Activated CD4-positive, alpha-beta T cell treated with anti-CD3 and anti-CD28 coated beads, Interleukin-2, Interleukin-4, amounts not matched to agents 100 ng/mL and 50 ng/mL, durations not matched to agents 16 hours and 8 hours (primary cell): ENCODE measurements at regions not wholly inside any gene's neighbourhood (a gene's known extent, or its start where the extent isn't known, plus 50 kb on each side); places are given as distances from the start of the nearest gene placed in this dataset.

ENCODE experiments used
- DNase-seq: peaks from one replicate; pipeline ENCODE4 v3.0.0-alpha.2; 2020; ENCODE audit warnings: low spot score

DNA sequence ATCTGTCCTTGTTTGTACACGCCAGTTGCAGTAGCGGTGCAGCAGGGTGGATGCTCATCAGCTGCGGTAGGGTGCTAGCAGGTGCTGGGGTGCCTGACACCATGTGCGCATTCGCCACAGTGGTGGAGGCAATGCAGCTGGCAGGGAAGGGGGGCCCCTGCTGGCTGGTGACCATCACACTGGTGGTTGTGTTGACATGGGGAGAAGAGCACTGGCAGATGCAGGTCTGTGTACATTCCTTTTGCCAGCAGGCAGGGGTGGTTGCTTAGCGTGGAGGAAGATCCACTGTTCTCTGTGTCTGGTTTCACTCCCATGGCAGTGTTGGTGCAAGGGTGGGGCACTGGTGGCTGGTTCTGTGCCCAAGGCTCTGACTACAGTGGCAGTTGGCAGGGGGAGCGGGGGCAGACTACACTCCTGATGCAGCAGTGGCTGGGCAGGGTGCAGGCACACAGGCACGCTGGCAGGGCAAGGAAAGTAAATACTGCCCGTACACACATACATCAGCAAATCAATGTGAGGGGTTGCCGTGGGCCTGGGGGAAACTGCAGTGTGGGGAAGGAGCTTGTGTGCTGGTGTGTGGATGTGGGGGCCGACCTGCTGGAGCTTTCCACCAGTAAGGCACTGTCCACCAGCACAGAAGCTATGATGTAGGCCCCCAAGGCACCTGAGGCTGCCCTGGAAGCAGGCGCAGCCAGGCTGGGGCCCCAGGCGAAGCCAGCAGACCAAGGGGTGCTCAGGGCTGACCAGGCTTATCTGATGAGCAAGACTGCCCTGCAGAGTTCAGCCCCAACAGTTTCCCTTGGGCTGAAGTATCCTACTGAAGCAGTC is 87.2 kb upstream of the UNC5B start:
- DNase-seq, result no peak

DNA sequence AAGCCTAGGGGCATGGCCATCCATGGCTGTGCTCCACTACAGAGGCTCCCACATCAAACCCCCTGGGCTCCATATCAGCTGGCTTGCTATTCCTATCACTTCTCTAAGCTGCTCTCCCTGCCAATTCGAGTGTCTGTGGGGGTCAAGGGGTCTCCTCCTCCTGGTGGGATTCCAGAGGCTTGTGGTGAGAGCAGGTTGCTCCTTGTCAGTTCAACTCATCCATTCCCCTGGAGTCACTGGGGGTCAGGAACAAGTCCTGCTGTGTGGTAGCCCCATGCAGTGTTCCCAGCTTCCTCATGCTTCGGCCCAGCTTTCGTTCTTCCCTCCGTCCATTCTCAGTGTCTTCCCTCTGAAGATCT is 86.6 kb upstream of the UNC5B start:
- no peak for DNase-seq

- DNase-seq, result no peak
Observed at GRCh38 chr10:71126432-71126831, 85.9 kb upstream of the UNC5B start.

GRCh38 chr10:71127104-71127503 is 85.3 kb upstream of the UNC5B start:
- no peak for DNase-seq

DNA sequence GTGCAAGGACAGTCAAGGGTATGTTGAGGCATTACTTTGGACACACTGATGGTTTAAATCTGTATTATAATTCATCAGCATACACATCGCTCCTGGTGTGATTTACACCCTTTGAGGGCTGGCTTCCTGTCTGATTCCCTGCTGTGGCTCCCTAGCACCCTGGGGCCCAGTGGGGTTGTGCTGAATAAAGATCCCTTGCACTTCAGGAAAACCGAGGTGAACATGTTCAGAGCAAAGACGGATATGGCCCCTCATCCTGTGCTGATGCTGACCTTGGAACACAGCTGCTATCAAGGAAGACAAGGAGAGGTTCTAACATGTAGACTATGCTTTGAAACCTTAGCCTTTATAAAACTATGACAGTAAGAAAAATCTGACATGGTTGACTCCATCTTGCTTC is 84.6 kb upstream of the UNC5B start:
- DNase-seq, result no peak

DNA sequence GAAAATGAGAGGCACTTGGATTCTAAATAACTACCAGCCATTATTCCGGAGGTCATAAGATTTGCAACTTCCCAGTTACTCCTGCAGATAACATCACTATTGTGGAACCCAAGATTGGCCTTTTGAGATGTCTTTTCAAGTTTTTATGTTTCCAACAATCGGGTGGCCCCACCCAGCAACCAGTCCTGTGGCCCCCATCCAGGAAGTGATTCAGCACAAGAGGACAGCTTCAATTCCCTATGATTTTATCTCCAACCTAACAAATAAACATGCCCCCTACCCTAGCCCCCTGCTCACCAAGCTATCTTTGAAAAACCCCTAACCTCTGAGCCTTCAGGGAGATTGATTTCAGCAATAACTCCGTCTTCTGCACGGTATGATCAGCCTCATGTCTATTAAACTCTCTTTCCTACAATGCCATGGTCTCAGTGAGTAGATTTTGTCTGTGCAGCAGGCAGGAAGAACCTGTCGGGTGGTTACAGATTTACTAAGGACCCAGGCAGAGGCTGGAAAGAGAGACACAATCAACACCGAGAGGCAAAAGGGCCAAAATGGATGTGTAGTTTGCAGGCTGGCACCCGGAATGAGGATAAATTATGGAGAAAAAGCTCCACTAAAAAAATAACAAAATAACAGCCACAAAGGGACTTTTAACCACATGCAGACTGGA is 83.9 kb upstream of the UNC5B start:
- no peak for DNase-seq

- no peak for DNase-seq
Observed at GRCh38 chr10:71131096-71131495, 81.3 kb upstream of the UNC5B start.

DNA sequence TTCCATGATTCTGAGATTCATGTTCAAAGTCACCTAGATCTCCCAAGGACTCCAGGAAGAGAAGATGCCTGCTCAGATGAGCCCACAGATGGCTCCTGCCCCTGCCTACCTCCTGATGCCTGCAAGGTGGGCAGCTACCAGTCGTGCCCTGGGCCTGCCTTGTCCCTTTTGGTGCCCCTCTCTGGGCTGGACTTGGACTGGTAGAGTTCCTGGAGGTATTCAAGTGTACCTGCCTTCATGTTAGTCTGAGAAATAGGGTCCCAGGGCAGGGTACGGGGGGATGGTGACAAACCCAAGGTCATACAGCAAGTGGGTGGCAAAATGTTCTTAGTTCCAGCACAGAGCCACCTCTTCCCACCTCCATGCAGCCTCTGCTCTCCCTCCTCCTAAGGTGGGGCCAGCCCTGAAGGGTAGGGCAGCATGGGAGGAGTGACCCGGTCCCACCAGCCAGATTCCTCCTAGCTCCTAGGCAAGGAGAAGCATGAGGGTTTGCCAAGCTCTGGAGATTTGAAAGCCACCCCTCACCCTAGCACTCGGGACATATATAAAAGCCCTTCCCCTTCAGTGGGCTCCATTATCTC is 80.8 kb upstream of the UNC5B start:
- DNase-seq, result no peak

- DNase-seq, result no peak
Observed at GRCh38 chr10:71132321-71132810, 80.0 kb upstream of the UNC5B start.

GRCh38 chr10:71133710-71134686 is 78.4 kb upstream of the UNC5B start:
- no peak for DNase-seq

- DNase-seq, result no peak
Observed at GRCh38 chr10:71134732-71135211, 77.6 kb upstream of the UNC5B start.

- no peak for DNase-seq
Observed at GRCh38 chr10:71135236-71135635, 77.1 kb upstream of the UNC5B start.

DNA sequence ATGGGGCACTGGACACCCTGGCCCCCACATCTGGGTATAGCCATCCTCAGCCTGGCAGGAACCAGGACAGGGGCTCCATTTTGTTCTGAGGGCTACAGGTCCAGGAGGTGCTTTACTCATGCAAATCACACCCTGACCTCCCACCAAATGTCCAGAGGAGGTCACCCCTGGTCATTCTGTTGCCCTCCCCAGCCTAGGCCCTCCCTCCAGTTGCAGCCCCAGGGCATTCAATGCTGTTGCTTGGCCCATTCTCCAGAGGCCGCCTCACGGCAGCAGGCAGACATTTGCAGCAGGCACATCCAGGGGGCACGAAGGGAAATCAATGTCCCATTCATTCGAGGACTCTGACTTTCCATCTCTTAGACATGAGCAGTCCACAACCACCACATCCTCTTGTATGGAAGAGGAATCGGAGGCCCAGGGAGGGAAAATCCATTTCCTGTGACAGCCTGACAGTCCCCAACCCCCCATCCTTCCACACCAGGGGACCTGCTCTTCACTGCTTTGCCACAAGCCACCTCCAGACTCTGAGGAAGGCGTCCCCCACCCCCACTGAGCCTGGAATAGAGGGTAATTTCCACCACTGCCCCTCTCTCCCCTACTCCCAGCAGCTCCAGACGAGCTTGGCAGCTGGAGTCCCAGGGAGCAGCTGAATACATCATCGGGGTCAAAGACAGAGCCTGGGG is 76.2 kb upstream of the UNC5B start:
- no peak for DNase-seq

- no peak for DNase-seq
Observed at GRCh38 chr10:71137701-71138100, 74.7 kb upstream of the UNC5B start.

GRCh38 chr10:71138166-71138830 is 74.1 kb upstream of the UNC5B start:
- no peak for DNase-seq

- DNase-seq, result no peak
Observed at GRCh38 chr10:71141528-71141927, 70.8 kb upstream of the UNC5B start.

DNA sequence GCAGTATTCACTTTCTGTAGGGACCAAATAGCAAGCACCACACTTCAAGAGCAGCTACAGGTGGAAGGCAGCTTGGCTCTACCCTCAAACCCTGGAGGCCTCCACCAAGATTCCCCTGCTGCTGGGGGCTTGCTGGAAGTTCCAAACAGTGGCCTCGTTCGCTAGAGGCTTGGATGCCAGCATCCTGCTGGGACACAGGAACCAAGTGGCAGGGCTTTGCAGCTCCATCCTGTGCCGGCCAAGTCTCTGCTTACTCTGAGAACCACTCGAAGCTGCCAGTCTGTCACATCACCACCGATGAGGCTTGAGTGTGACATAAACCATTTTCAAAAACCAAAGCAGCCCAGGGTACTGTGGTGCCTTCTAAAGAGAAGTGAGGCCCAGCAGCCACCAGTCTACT is 69.2 kb upstream of the UNC5B start:
- DNase-seq, result no peak

GRCh38 chr10:71143610-71144009 is 68.8 kb upstream of the UNC5B start:
- DNase-seq, result no peak

GRCh38 chr10:71144824-71145223 is 67.5 kb upstream of the UNC5B start:
- no peak for DNase-seq

DNA sequence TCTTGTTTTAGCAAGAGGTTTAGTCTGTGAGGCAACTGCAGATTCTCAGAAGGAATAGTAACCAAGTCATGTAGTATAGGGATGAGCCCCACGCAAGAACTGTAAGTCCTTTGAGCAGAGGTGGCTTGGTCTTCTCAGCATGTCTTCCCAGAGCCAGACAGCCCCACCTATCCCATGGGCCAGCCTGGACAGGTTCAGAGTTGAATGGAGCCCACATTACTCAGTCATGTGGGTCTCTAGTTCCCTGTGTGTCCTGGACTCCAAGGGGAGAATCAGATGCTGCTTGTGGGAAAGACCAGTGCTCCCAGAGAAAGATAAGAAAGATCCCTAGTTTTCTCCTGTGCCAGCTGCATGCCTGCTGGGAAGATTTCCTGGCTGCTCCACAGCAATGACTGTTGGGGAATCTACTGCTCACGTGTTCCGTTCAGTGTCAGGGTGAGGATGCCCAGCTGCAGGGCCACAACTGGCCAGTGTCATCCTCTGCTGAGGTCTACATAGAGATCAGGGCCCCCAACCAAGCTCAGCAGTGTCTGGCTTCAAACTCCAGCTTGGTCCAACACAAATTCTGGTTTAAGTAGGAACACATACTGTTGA is 66.9 kb upstream of the UNC5B start:
- no peak for DNase-seq
